ENCODE measurements at regions not wholly inside any gene's neighbourhood (a gene's known extent, or its start where the extent isn't known, plus 50 kb on each side); places are given as distances from the start of the nearest gene placed in this dataset.

GRCh38 chr6:12593771-12594529, 122.6 kb upstream of the PHACTR1 start:
- intact Hi-C loops (cut with DNase I) = no loop called here
- DNase-seq = no peak

- intact Hi-C loops (cut with DNase I) = no loop called here
Measured at GRCh38 chr6:12594530-12594893, 122.1 kb upstream of the PHACTR1 start.

DNA sequence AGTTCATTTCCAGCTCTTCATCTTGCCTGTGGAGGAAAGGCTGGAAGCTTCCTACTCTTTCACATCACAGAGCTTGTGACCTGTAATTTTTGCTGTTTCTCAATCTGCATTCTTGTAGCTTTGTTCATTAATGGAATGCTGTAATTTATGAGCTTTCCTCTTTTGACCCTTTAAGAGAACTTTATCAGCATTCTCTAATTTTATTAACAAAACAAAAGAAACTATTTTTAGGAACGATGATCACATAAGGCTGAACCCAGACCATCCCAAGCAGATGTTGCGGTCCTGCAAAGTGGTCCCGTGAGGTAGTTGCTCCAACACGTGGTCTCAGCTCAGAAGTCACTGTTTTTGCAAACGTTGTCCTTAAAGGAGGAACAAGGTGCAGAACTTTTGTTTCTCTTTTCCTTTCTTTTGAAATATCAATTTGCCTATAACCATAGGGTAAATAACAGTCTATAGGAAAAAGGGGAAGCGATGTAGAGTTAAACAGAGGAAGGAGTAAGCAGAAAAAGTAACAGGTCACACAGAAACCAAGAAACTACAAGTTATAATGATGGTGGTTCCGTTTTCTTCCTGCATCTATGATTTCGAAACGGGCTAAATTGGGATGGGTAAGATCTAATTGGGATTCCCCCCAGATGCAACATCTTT, 121.3 kb upstream of the PHACTR1 start:
- DNase-seq = no peak
- intact Hi-C loops (cut with DNase I) = no loop called here

More at GRCh38 chr6:12594530-12594893, 122.1 kb upstream of the PHACTR1 start:
- no peak for DNase-seq

GRCh38 chr6:12596731-12597130, 119.8 kb upstream of the PHACTR1 start:
- DNase-seq = no peak
- intact Hi-C loops (cut with DNase I) = no loop called here

- DNase-seq = no peak
- intact Hi-C loops (cut with DNase I) = no loop called here
Measured at GRCh38 chr6:12598919-12599318, 117.6 kb upstream of the PHACTR1 start.

DNA sequence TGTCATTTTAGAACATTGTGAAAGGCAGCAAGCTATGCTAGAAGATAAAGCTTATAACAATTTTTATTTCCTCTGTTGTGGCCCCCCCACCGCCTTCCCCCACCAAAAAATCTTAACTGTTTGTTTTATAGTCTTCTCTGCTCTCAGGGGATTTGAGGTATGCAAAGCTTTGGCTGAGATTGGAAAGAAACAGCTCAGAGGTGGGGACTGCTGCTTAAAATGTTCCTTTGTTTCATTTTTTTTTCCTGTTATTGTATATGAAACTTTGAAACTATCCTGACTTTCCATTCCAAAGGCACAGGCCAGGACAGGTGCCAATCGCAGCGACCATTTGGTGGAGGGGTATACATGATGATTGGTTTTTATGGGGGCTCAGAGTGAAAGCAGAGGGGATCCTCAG, 114.7 kb upstream of the PHACTR1 start:
- DNase-seq = no peak
- intact Hi-C loops (cut with DNase I) = loop anchor here (10.0 kb wide), 1 partner anchor 307 kb away; the partner anchor contains the start of gene EDN1

DNA sequence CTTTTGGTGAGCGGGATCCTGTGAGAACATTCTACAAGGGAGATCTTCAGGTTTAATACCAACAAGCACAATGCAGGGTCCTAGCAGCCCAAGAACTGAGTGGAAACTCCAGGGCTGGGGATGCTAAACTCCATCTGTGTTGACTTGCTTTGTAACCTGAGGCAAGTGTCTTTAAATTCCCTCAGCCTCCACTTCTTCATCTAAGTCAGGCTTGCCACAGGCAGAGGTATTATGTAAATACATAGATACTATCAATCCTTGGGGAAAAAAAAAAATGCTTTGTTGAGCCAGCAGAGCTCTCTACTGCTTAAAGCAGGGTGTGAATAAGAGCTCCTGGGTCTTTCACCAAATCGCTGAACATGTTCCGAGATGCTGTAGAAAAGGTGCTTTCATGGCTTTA, 114.2 kb upstream of the PHACTR1 start:
- intact Hi-C loops (cut with DNase I) = loop anchor here (10.0 kb wide), 1 partner anchor 308 kb away; the partner anchor contains the start of gene EDN1
- DNase-seq = no peak

GRCh38 chr6:12602951-12603672, 113.5 kb upstream of the PHACTR1 start:
- intact Hi-C loops (cut with DNase I) = loop anchor here (10.0 kb wide), 1 partner anchor 308 kb away; the partner anchor contains the start of gene EDN1
- no peak for DNase-seq

- no peak for DNase-seq
- intact Hi-C loops (cut with DNase I) = loop anchor here (10.0 kb wide), 1 partner anchor 309 kb away; the partner anchor contains the start of gene EDN1
Measured at GRCh38 chr6:12603673-12604049, 112.9 kb upstream of the PHACTR1 start.

GRCh38 chr6:12605888-12606345, 110.7 kb upstream of the PHACTR1 start:
- intact Hi-C loops (cut with DNase I) = loop anchor here (10.0 kb wide), 1 partner anchor 311 kb away; the partner anchor contains the start of gene EDN1
- peak in 40 of 42 donors; percentile 18 to 84 (median 53) for DNase-seq

- peak in 37 of 42 donors; percentile 7 to 74 (median 38) for DNase-seq
Measured at GRCh38 chr6:12606616-12607015, 110.0 kb upstream of the PHACTR1 start.

DNA sequence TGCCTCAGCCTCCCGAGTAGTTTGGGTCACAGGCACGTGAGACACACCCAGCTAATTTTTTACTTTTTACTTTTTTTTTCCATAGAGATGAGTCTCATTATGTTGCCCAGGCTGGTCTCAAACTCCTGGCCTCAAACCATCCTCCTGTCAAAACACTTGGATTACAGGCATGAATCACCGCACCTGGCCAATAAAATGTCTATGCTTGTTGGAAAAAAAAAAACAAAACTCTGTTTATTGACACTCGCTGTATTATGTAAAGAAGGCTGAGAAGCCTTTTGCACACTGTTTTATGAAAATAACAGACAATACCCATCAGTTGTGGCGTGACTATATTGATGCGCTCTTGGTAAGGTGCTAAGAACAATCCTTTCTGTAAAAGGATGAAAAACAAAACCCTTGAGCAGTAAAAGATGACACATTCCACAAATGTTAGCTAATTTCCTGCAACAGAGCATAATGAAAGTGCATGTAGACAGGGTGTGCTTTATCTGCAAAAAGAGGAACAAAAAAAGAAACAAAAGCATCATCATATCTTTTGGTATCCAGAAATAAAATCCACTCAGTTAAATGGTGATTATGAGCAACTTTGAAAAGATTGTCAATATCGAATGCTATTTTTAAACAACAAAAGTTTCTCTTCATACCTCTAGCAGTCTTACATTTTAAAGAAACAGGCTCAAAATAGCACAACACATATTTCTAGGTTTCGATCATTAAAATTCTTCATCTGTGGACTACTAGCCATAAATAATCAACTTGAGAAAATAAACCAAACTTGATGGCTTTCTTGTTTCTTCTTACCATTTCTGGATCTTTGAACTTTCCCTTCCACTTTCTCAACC, 108.3 kb upstream of the PHACTR1 start:
- intact Hi-C loops (cut with DNase I) = loop anchor here (10.0 kb wide), 1 partner anchor 313 kb away; the partner anchor contains the start of gene EDN1

More at GRCh38 chr6:12606616-12607015, 110.0 kb upstream of the PHACTR1 start:
- intact Hi-C loops (cut with DNase I) = loop anchor here (10.0 kb wide), 1 partner anchor 312 kb away; the partner anchor contains the start of gene EDN1

GRCh38 chr6:12608874-12609273, 107.7 kb upstream of the PHACTR1 start:
- DNase-seq = no peak
- intact Hi-C loops (cut with DNase I) = loop anchor here (10.0 kb wide), 1 partner anchor 314 kb away; the partner anchor contains the start of gene EDN1

More for the DNA sequence above, 108.3 kb upstream of the PHACTR1 start:
- no peak for DNase-seq

GRCh38 chr6:12609751-12610150, 106.8 kb upstream of the PHACTR1 start:
- intact Hi-C loops (cut with DNase I) = loop anchor here (10.0 kb wide), 2 partner anchors 315 to 955 kb away; partner anchors contain the start of gene EDN1
- DNase-seq = no peak

- DNase-seq = no peak
- intact Hi-C loops (cut with DNase I) = loop anchor here (10.0 kb wide), 1 partner anchor 956 kb away; no protein-coding TSS in a partner anchor
Measured at GRCh38 chr6:12610862-12611261, 105.7 kb upstream of the PHACTR1 start.

- intact Hi-C loops (cut with DNase I) = loop anchor here (10.0 kb wide), 1 partner anchor 959 kb away; no protein-coding TSS in a partner anchor
- peak in 8 of 42 donors; percentile 13 to 46 (median 18) for DNase-seq
Measured at GRCh38 chr6:12613811-12614210, 102.8 kb upstream of the PHACTR1 start.

GRCh38 chr6:12614456-12614855, 102.1 kb upstream of the PHACTR1 start:
- intact Hi-C loops (cut with DNase I) = loop anchor here (10.0 kb wide), 1 partner anchor 960 kb away; no protein-coding TSS in a partner anchor
- no peak for DNase-seq

DNA sequence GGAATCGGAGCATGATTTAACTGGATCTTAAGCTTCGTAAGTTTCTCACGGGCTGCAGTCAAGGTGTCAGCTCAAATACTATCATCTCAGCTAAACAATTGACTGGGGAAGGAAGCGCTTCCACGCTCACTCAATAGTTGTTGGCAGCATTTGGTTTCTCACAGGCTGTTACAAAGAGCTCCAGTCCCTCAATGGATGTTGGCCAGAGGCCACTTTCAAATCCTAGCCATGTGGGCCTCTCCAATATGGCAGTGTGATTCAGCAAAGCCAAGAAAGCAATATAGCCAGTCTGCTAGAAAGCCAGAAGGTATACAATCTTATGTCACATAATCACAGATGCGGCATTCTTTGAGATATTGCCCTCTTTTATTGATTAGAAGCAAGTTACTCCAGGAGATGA, 98.3 kb upstream of the PHACTR1 start:
- intact Hi-C loops (cut with DNase I) = loop anchor here (10.0 kb wide), 1 partner anchor 963 kb away; no protein-coding TSS in a partner anchor

More for the DNA sequence above, 98.3 kb upstream of the PHACTR1 start:
- DNase-seq = no peak
